ENCODE measurements at regions not wholly inside any gene's neighbourhood (a gene's known extent, or its start where the extent isn't known, plus 50 kb on each side); places are given as distances from the start of the nearest gene placed in this dataset.

- DNase-seq, result no peak
These were observed 359.6 kb downstream of the ARL4A start for GRCh38 chr7:13047061-13047460.

- DNase-seq, result no peak
These were observed 362.5 kb downstream of the ARL4A start for GRCh38 chr7:13049946-13050345.

- no peak for DNase-seq
These were observed 363.3 kb downstream of the ARL4A start for GRCh38 chr7:13050703-13051102.

- no peak for DNase-seq
These were observed 368.4 kb downstream of the ARL4A start for GRCh38 chr7:13055732-13056368.

- peak in 1 of 5 donors; percentile 28 for DNase-seq
These were observed 370.2 kb downstream of the ARL4A start for GRCh38 chr7:13057462-13058200.

GRCh38 chr7:13060173-13060572, 372.7 kb downstream of the ARL4A start:
- DNase-seq, result no peak

- DNase-seq, result no peak
These were observed 373.7 kb downstream of the ARL4A start for GRCh38 chr7:13061115-13061514.

- DNase-seq, result no peak
These were observed 375.2 kb downstream of the ARL4A start for GRCh38 chr7:13062631-13063030.

- DNase-seq, result no peak
These were observed 379.6 kb downstream of the ARL4A start for GRCh38 chr7:13067036-13067435.

- no peak for DNase-seq
These were observed 380.6 kb downstream of the ARL4A start for GRCh38 chr7:13068032-13068431.

GRCh38 chr7:13069841-13070240, 382.4 kb downstream of the ARL4A start:
- no peak for DNase-seq

GRCh38 chr7:13072014-13072413, 384.6 kb downstream of the ARL4A start:
- DNase-seq, result no peak

- DNase-seq, result no peak
These were observed 390.0 kb downstream of the ARL4A start for GRCh38 chr7:13077466-13077865.

GRCh38 chr7:13078105-13078504, 390.7 kb downstream of the ARL4A start:
- DNase-seq, result no peak

GRCh38 chr7:13090959-13091358, 403.5 kb downstream of the ARL4A start:
- DNase-seq, result no peak

- no peak for DNase-seq
These were observed 404.7 kb downstream of the ARL4A start for GRCh38 chr7:13091974-13092707.

- DNase-seq, result no peak
These were observed 405.2 kb downstream of the ARL4A start for GRCh38 chr7:13092708-13093005.

- DNase-seq, result no peak
These were observed 405.7 kb downstream of the ARL4A start for GRCh38 chr7:13093160-13093559.

GRCh38 chr7:13097499-13097898, 410.1 kb downstream of the ARL4A start:
- DNase-seq, result no peak

- DNase-seq, result no peak
These were observed 410.7 kb downstream of the ARL4A start for GRCh38 chr7:13098161-13098560.

GRCh38 chr7:13099154-13099795, 411.8 kb downstream of the ARL4A start:
- DNase-seq, result peak in 1 of 5 donors; percentile 65

- DNase-seq, result peak in 1 of 5 donors; percentile 41
These were observed 416.7 kb downstream of the ARL4A start for GRCh38 chr7:13104128-13104527.

GRCh38 chr7:13105209-13105608, 417.8 kb downstream of the ARL4A start:
- DNase-seq, result no peak

GRCh38 chr7:13106513-13106912, 419.1 kb downstream of the ARL4A start:
- DNase-seq, result no peak

Data from T-helper 1 cell (primary cell).